ENCODE measurements at regions not wholly inside any gene's neighbourhood (a gene's known extent, or its start where the extent isn't known, plus 50 kb on each side); places are given as distances from the start of the nearest gene placed in this dataset.
"Not testable (repeated sequence)": the region's sequence is repeated elsewhere in the genome, so short reads cannot be mapped to it uniquely, and the experiment has no call there.

DNA sequence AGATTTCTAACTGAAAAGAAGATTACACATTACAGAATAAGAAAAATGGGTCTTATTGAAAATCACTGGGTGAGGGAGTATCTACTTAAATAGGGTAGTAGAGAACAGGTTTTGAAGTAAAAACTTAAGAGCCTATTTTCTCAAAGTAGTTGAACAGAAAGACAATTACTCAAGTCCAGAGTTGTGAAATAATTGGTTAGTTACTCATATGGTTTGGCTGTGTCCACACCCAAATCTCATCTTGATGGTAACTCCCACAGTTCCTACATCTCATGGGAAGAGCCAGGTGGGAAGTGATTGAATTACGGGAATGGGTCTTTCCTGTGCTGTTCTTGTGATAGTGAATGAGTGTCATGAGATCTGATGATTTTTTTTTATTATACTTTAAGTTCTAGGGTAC lies 1035.3 kb upstream of the GJE1 start:
- DNase-seq (ENCODE audit: low read depth in 2 of 2) = no peak

DNA sequence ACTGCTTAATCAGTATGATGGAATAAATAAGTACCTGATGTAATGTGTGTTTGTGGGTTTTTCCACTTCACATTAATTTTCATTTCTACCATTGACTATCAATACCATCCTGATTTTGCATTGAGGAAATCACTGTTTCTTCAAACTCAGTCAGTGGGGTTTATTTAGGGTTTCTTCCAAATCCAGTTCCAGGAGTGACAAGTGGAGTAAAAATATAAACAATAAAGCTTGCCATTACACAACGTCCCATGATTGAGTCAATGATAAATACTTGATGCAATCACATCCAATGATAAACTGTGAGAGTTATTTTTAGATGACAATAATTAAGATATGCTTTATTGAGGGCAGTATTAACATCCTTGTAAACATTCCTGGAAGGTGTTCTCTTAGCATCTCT lies 1037.4 kb upstream of the GJE1 start:
- no peak for DNase-seq (ENCODE audit: low read depth in 2 of 2)

DNA sequence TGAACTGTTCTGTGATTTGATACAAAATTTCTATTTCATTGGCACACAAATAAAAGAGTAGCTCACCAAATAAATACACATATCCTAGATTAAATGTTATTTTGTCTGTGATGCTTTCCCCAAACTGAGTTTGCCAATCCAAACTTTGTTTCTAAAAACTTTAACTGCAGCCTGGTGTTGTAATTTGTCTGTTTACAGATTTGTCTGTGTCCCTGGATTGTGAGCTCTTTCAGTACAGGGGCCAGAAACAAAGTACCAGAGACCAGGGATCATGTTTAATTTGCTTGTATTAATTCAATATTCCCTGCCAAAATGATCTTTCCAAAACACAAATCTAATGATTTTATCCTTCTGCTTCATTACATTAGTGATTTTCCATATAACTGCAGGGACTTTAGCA lies 1044.6 kb upstream of the GJE1 start:
- no peak for DNase-seq (ENCODE audit: low read depth in 2 of 2)

DNA sequence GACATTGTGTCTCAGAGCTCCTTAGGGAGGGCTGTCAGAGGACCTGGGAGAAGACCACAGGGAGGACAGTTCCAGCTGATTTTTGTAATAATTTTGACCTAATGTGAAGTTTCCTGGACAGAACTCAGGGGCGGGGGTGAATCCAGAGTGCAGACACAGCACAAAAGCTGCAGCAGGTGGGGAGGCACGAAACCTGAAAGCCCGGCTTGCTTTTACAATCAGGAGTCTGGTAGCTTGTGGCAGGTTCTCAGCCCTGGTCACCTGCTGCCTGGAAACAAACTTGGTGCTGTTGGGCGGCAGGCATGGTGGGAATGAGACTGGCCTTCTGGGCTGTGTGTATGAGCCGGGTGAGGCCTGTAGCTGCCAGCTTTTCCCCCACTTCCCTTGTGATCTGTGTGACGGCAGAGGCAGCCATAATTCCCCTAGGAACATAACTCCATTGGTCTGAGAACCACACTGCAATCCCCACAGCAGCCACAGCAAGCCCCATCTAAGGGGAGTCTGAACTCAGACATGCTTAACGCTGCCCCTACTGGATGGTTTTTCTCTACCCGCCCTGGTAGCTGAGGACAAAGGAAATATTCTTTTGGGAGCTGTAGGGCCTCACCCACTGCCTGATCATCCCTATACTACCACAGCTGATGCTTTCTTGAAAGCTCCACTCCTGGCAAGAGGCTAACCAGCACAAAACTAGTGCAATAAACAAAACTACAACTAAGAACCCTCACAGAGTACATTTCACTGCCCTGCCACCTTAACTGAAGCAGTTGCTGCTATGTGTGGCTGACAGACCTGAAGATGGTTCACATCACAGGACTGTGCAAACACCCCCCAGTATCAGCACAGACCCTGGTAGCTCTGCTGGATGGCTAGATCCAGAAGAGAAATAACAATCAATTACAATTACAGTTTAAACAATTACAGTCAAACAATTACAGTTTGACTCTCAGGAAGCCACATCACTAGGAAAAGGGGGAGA lies 1055.1 kb upstream of the GJE1 start:
- peak in 1 of 2 donors; percentile 7 for DNase-seq (ENCODE audit: low read depth in 2 of 2)

DNA sequence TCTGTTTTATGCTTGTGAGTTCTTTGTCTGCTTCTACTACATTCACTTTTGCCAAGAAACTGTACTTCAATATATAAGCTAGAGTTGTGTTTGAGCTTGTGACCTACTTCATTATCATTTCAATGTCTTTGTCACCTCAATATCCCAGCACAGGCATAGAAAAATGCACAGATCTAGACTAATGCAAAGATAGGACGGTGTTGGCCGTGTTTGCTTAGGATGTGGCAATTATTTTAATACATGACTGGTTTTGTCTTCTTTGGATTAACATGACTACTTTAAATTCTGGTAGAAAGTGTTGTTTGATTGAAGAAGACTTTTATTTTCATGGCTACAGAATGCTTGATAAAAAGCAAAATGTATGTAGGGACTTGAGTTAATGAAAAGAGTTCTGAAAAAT lies 1075.0 kb upstream of the GJE1 start:
- no peak for DNase-seq (ENCODE audit: low read depth in 2 of 2)

DNA sequence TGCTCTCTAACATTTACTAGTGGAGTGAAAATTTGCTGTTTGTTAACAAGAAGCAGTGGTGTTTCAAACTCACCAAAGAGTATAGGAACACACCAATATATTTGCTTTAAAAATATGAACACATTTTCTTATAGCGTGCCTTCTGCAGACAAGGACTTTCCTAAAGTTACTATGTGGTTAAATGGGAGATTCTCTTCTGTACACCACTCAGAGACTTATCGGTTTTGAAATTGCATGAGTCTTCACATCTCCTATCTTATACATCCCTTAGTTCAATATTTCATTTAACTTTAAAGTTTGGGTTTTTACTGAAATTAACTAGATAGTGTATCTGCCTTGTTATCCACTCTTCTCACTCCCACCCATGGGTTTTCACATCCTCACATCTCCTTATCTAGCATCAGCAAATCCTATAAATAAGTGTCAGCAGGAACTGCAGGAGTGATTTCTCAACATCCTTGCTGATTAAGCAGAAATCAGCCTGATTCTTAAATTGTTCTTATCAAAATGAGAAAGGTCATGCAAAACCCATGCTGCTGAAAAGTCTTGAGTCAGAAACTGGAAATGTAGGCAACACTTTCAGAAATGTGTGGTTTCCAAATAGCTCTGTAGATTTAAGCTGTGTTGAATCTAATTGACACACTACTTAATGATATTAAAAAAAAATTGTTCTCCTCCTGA lies 1075.6 kb upstream of the GJE1 start:
- no peak for DNase-seq (ENCODE audit: low read depth in 2 of 2)

DNA sequence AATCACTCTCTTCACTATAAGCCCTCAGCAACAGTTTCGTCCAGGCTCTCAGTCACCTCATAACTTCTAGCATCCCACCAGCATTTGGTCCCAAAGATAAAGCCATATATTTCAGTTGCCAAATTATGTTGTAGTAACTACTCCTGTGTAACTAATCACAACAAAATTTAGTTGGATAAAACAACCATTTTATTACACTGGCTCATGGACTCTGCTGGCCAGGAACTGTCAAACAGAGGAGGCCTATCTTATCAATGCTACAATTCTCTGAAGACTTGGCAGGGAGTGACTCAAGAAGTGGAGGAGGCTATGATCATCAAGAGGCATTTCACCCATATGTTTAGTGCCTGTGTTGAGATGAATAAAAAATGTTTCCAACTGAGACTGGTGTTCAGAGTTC lies 1082.3 kb upstream of the GJE1 start:
- DNase-seq (ENCODE audit: low read depth in 2 of 2) = no peak

DNA sequence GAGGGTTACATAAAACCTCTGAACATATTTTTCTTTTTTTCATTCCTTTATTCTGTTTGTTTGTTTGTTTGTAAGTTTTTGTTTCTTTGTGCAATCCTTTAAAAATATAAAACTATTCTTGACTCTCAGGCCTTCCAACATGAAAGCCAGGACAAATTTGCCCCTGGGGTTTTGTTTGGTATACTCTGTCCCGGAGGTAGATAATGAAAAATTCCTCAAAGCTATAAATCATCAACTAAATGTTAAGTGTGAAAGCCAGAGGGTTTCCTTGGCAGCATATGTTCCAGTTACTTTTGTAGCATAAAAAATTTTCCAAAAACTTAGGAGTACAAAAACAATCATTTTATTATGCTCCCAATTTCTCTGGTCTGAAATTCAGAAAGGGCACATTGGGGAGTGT lies 1084.3 kb upstream of the GJE1 start:
- no peak for DNase-seq (ENCODE audit: low read depth in 2 of 2)

DNA sequence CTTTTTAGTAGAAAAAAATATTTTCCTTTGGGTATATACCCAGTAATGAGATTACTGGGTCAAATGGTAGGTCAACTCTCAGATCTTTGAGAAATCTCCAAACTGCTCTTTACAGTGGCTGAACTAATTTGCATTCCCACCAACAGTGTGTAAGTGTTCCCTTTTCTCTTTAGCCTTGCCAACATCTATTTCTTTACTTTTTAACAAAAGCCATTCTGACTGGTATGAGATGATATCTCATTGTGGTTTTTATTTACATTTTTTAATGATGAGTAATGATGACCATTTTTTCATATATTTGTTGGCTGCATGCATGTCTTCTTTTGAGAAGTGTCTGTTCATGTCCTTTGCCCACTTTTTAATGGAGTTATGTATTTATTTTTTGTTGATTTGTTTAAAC lies 1086.2 kb upstream of the GJE1 start:
- not testable (repeated sequence) for DNase-seq (ENCODE audit: low read depth in 2 of 2)

DNA sequence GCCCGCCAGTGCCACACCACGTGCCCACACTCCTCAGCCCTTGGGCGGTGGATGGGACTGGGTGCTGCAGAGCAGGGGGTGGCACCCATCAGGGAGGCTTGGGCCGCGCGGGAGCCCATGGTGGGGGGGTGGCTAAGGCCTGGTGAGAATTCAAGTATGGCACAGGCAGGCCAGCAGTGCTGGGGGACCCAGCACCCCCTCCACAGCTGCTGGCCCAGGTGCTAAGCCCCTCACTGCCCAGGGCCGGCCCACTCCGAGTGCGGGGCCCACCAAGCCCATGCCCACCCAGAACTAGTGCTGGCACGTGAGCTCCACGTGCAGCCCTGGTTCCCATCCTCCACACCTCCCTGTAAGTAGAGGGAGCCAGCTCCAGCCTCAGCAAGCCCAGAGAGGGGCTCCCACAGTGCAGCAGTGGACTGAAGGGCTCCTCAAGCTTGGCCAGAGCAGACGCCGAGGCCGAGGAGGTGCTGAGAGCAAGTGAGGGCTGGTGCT lies 1091.1 kb upstream of the GJE1 start:
- no peak for DNase-seq (ENCODE audit: low read depth in 2 of 2)

DNA sequence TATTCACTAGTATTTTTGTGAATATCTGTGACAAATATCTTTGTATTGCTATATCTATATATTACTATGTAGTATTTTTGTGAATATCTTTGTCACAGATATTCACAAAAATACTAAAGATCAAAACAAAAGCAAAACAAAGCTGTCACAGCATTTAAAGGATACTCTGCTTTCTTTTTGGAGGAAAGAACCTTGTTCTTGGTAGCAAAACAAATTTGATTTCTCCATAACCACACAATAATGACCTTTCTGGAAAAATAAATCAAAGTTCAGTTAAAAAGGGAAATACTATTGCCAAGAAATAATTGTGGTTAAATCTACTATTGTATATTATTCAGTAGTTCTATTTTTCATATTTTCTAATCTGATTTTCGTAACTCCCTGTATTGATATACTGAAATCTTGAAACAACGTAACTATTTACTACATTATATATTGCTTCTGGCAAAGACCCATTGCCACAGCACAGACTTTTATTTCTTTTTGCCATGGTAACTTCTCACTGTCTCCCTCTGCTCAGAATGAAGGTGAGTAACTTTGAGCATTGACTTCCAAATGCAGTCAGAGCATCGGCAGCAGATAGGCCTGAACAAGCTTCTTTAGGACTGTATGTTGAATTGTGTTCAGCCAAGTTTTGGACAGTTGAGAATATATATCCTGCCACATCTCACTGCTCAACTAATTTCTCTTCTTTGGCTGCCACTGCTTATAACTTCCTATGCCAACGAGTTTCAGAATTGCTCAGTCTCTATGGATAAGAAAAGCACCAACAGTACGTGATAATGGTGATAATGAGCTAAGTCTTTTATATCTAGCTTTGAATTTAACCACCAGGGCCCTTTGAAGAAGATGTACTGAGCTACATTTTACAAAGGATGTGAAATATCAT lies 1097.2 kb upstream of the GJE1 start:
- no peak for DNase-seq (ENCODE audit: low read depth in 2 of 2)

DNA sequence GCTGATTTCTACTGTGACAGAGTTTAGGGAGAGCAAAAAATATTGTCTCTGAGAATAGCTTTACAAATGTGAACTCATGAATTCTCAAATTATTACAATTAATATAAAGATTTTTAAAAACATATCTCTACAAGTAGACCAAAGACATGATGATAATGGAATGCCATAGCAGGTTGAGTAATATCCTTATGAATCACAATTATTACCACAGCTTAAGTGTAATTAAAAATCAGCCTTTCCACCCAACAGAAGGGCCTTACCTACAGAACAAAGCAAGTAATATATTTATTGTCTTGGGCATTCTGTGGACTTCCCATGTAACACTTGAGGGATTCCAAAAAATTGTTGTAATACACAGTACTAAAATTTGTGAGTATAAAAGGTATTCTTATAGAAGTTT lies 1099.6 kb upstream of the GJE1 start:
- no peak for DNase-seq (ENCODE audit: low read depth in 2 of 2)

DNA sequence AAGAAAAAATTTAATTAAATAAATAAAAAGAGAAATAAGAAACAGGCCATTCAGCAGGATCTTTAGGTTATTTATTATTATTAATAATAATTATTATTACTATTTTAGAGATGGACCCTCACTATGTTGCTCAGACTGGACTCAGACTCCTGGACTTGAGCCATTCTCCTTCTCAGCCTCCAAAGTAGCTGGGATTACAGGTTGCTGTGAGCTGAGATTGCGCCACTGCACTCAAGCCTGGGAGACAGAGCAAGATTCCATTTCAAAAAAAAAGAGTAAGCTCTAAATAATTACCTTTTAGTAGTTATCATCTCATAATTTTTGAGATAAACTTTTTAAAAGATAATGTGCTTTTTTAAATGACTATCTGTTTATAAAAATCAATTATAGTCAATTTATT lies 1102.8 kb upstream of the GJE1 start:
- DNase-seq (ENCODE audit: low read depth in 2 of 2) = no peak

DNA sequence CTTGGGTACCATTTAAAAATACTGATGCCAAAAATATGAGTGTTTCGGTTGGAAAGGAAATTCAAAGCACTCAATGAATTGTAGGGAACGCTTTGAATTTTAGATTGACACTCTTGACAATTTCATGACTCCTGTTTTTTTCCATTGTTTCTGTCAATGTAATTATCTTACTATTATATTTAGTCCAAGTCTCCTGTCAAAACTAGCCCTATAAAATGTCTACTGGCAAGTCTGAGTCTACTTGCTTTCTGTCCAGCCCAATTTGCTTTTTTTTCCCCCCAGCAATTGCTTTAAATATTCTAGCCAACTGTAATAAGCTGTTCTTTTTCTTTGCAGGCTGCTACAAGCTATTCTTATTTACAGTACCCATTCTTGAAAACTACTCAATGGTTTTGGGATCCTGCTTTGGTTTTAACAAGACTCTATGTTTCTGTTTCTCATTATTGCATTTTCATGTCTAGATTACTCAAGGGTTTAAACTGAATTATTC lies 1103.9 kb upstream of the GJE1 start:
- DNase-seq (ENCODE audit: low read depth in 2 of 2) = no peak

DNA sequence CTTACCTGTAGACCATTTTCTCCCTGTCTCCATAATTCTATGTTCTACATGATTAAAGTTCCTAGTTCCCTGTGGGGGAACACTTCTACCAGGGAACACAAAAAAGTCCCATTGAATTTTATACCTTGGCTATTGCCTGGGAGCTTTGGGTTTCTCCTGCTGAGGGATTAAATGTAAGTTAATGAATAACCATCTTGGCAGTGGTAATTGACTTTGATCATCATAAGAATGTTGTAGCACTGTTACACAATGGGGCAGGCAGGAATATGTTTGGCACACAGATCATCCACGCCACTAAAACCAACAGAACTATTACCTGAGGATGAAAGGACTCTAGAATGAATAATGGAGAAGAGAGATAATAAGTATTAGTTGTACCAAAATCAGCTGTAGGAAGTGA lies 1106.2 kb upstream of the GJE1 start:
- DNase-seq (ENCODE audit: low read depth in 2 of 2) = no peak

DNA sequence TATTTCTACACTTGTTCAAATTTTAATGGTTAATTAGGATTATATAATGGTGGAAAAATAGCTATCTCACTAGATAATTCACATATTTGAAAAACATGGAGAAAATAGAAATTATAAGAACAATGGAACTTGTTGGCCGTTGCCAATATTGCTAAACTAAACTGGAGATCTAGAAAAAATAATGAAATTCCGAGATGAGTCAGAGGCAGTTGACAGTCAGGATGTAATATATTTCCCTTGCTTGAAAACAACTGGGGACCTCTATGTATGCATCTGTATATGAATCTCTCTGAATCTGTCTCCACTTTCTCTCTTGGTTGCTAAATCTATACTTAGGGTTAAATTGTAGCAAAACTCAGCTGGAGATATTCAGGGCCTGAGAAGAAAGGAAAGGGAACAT lies 1108.2 kb upstream of the GJE1 start:
- no peak for DNase-seq (ENCODE audit: low read depth in 2 of 2)

DNA sequence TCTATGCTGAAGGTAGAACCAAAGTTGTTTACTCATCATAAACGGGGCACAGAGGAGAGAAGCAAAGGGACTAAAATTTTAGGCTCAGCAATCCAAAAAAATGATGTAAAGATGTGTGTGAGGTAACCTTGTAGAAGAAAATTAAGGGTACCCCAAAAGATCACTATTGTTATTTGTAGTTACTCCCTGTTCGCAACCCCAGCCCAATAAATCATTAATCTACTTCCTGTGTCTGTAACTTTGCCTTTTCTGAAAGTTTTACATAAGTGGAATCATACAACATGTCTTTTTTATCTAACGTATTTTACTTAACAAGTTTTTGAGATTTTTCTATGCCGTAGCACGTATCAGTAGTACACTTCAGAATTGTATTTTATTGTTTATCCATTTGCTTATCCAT lies 1114.8 kb upstream of the GJE1 start:
- no peak for DNase-seq (ENCODE audit: low read depth in 2 of 2)

DNA sequence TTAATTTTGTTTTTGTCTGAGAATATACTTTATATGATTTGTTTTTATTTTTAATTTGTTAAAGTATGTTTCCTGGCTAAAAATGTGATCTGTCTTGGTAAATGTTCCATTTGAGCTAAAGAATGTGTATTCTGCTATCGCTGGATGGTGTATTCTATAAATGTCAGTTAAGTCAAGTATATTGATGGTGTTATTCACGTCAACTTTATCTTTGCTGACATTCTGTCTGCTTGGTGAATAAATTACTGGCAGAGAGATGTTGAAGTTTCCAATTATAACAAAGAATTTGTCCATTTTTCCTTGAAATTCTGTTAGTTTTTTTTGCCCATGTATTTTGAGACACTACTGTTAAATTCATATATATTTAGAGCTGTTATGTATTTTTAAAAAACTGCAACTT lies 1131.8 kb upstream of the GJE1 start:
- no peak for DNase-seq (ENCODE audit: low read depth in 2 of 2)

DNA sequence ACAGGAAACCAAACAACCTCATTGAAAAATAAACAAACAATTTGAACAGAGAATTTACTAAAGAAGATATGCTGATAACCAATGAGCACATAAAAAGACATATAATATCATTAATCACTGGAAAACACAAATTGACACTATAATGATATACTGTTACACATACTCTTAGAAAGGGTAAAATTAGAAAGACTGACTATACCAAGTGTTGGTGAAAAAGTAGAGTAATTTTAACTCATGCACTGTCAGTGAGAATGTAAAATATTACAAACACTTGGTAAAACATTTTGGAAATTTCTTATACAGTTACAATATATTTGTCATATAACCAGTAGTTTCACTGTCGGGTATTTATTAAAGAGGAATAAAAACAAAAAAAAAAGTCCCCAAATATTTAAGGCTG lies 1139.2 kb upstream of the GJE1 start:
- no peak for DNase-seq (ENCODE audit: low read depth in 2 of 2)

DNA sequence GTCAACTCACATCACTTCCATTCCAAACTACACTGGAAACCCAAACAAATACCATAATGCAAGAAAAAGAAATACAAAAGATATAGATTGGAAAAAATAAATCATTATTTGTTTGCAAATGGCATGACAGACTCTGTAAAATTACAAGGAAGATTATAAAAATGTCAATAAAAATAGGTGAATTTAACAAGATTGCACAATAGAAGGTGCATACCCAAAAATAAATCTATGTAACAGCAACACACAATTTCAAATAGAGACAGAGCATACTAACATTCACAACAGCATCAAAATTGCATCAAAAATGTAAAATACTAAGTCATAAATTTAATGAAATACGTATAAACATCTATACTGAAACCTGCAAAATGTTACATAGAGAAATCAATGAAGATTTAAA lies 1140.0 kb upstream of the GJE1 start:
- no peak for DNase-seq (ENCODE audit: low read depth in 2 of 2)

DNA sequence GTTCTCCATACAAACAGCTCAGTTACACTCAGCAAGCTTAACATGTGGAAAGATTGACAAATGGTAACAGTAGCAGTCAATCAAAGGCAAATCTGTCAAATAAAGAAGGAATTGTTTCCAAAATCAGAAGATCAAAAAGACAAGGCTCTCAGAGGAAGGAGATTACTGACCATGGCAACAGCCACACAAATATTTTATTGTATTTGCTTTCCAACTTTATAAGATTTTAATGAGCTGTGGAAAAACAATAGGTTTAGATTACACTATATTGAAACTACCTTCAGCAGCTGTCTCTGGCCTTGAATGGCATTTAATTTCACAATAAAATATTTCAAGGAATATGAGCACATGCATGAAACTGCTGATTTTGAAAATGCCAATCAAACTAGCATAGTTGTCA lies 1143.9 kb upstream of the GJE1 start:
- no peak for DNase-seq (ENCODE audit: low read depth in 2 of 2)
